Activated CD8-positive, alpha-beta memory T cell treated with anti-CD3 and anti-CD28 coated beads for 36 hours (primary cell): ENCODE measurements at regions not wholly inside any gene's neighbourhood (a gene's known extent, or its start where the extent isn't known, plus 50 kb on each side); places are given as distances from the start of the nearest gene placed in this dataset.
"Not testable (repeated sequence)": the region's sequence is repeated elsewhere in the genome, so short reads cannot be mapped to it uniquely, and the experiment has no call there.

Experiments
- CTCF ChIA-PET: fragments of 350-600 bp; sonication (Branson Sonifier 250); formaldehyde crosslinking; loops from one replicate; lab custom pipeline; 2021; ENCODE audit warnings: antibody characterized with exemption; lab: Charles Lee
- POLR2A ChIA-PET: fragments of 350-600 bp; sonication (Branson Sonifier 250); formaldehyde crosslinking; loops from one replicate; lab custom pipeline; 2021; ENCODE audit warnings: antibody characterized with exemption; lab: Charles Lee

DNA sequence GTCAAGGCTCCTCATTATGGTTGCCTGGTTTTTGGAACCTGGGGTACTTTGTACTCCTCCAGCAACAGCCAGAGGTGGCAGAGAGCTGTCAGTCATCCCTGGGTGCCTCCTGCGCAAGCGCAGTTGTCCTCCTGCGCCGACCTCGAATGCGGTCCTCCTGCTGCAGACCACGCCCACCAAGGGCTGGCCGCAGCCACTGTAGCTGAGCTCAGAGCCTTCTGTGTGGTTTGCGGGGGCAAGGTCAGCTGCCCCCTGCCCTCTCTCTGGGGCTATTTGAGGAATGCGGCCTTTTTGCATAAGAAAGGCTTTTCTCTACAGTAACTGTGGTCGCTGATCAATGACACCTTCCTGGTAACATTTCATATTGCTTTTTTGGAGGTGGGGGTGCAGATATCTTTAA lies 131.3 kb upstream of the SNRPN start:
- ChIA-PET POLR2A (no interaction called here), CTCF (no interaction called here)

DNA sequence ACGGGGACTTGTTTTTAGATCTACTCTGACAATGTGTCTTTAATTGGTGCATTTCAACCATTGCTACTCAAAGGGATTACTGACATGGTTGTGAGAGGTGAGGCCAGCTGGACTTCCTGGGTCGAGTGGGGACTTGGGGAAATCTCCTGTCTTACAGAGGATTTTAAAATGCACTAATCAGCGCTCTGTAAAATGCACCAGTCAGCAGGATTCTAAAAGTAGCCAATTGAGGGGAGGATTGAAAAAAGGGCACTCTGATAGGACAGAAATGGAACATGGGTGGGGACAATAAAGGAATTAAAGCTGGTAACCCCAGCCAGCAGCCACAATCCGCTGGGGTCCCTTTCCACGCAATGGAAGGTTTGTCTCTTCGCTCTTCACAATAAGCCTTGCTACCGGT lies 122.5 kb upstream of the SNRPN start:
- POLR2A ChIA-PET: no interaction called here

DNA sequence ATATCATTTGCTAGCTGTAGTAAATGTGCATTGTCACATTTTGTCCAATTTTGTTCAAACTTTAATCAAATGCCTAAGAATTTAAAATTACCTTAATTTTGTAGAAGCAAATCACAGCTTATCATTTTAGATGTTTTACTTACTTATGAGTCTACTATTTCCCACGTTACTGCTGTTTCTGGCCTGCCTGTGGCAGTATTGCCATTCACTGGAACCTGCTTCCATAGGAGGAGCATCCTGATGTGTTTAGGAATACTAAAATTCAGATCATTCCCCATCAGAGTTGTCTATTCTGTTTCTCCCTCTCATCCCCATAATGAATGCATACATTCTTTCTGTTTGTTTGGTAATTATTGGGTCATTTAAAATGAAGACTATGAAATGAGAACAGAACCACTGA lies 119.5 kb upstream of the SNRPN start:
- POLR2A ChIA-PET: no interaction called here

More for the DNA sequence above, 122.5 kb upstream of the SNRPN start:
- CTCF ChIA-PET: no interaction called here

DNA sequence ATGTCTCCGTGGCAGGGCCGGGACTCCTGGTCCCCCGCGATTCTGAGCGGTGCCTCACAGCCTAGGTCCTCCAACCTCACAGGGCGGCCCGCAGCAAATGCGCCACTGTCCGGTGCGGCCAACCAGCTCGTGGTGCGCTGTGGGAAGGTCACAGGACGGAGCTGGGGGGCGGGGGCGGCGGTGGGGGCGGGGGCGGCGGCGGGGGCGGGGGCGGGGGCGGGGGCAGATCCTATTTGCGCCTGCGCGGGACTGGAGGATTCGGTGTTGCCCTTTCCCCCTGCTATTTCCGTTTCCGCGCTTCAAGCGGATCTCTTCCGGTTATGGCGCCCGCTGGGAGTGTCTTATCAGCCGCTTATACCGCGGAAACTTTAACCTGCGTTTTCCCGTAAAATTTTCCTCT lies 106.7 kb upstream of the SNRPN start:
- CTCF ChIA-PET: no interaction called here
- POLR2A ChIA-PET: no interaction called here

More for the DNA sequence above, 119.5 kb upstream of the SNRPN start:
- CTCF ChIA-PET: no interaction called here

DNA sequence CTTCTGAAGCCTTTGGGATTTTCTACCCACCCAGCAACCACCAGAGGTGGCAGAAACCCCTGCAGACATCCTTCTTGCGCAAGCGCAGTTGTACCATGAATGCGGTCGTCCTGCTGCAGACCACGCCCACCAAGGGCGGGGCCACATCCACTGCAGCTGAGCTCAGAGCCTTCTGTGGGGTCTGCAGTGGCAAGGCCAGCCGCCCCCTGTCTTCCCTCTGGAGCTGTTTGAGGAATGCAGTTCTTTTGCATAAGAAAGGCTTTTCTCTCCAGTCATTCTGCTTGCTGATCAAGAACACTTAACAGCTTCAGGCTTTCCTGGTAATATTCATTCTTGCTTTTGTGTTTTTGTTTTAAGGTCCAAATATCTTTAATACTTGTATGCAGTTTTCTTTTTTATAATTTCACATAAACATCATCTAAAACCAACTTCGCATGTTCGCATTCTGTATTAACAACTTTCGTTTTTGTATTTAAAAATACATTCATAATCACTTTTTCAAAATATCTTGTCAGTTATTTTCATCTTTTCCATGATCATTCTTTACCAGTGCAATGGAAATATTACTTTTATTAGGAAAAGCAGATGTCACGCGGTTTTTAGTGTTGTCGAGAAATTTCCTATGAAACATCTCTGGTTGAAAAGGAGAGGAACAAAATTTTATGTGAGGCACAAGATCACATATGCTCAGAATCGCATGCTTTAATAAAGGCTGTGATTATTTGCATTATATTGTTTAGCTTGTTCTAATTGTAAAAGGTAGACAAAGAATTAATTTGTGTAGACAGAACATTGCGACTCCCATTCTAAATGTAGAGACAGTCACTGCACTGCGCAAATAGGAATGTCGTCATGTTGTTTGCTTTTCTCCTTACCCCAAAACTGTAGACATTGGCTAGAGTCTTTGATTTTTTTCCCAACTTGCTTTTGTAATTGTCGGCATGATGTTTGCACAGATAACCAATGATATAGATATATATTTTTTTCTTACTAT lies 98.1 kb upstream of the SNRPN start:
- ChIA-PET POLR2A (no interaction called here), CTCF (no interaction called here)

DNA sequence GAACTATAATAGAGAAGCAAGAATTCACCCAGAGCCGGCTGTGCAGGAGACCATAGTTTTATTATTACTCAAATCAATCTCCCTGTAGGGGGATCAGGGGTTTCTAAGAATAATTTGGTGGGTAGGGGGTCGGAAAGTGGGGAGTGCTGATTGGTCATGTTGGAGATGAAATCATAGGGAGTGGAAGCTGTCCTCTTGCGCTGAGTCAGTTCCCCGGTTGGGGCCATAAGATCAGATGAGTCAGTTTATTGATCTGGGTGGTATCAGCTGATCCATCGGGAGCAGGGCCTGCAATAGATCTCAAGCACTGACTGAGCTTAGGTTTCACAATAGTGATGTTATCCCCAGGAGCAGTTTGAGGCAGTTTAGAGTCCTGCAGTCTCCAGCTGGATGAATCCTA lies 97.0 kb upstream of the SNRPN start:
- POLR2A ChIA-PET: no interaction called here
- CTCF ChIA-PET: no interaction called here

DNA sequence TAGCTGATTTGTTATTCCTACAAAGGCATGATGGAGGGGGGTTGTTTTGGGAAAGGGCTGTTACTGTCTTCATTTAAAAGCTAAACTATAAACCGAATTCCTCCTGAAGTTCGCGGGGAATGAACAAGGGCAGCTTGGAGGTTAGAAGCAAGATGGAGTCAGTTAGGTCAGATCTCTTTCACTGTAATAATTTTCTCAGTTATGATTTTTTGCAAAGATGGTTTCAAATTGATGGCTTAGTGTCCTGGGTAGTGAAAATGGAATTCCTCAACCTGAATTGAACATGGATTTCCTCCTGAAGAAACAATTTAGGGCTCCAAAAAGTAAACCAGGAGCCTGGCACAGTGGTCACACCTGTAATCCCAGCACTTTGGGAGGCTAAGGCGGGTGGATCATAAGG lies 96.6 kb upstream of the SNRPN start:
- CTCF ChIA-PET, POLR2A ChIA-PET: not testable (repeated sequence)

DNA sequence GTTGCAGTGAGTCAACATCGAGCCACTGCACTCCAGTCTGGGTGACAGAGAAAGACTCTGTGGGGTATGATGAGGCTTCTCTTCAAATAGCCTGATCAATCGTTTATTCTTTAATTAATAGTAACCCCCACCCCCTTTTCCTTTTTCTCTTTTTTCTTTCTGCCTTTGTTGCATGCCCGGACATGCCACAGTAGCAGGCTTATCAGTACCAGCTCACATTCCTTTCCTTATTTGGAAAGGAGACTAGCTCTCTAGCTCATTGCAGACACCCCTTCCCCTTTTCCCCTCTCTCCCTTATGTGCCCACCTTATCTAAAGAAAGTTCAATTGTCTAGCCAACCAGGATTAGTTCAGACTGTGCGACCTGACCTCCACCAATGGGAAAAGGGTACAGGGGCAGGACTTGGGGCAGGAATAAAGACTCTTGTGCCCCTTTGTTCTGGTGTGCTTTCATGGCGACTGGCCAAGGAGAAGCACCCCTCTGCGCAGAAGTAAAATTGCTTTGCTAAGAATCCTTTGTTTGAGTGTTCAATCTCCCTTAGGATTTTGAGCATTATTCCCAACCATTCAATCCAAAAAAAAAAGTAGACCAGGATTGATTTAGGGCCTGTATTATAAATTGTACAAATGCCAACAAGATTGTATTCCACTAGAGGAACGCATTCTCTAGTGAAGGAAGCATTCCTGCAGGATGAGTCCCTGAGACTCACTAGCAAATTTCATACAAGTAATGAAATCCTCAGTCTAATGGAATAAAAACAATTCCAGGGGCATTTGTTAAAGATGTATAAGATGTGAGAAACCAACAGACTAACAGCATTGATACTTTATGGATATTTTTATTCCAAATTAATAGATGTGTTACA lies 95.8 kb upstream of the SNRPN start:
- CTCF ChIA-PET: no interaction called here
- POLR2A ChIA-PET: no interaction called here

DNA sequence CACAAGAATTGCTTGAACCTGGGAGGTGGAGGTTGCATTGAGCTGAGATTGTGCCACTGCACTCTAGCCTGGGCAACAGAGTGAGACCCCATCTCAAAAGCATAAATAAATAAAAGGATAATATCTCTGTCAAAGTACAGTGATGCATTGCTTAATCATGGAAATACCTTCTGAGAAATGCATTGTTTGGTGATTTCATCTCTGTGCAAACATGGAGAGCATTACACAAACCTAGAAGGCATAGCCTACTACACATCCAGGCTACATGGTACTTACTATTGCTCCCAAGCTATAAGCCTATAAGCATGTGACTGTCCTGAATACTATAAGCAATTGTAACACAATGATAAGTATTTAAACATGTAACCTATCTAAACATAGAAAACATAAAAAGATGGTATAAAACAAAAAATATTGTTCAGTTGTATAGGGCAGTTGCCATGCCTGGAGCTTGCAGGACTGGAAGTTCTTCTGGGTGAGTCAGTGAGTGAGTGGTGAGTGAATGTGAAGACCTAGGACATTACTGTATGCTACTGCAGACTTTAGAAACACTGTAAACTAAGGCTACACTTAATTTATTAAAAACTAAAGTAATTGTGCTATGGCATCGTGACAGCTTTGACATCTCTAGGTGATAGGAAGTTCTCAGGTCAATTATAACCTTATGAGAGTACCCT lies 93.6 kb upstream of the SNRPN start:
- CTCF ChIA-PET: no interaction called here

DNA sequence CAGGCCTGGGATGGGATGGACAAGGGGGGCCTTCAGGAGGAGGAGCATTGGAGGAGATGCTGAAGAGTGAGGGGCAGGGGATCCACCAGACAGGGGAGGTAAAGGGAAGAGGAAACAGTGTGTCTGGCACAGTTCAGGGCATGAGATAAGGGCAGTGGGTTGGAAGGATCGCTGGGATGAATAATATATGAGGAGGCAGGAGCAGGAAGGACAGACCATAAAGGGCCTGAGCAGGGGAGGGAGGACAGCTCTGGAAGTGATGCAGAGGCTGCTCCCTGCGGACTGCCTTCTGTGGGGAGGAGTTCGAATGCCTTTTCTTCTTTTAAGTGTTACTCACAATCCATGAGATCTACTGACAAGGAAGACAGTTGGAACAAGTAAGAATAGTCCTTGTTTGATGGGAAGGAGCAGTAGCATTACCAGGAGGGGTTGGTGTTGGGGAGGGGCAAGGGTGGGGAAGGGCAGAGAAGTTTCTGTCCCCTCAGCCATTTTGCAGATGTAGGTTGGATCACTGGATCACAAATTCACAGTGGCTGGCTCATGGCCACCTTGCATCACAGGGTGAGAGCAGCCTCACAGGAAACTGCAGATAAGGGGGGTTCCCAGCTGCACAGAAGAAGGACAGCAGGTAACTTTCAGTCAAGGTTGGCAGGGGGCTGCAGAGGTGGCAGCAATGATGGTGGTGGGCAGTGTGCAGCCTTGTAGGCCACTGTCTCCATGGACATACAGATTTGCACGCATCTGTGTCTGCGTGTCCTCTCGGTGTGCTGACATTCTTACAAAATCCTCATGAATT lies 91.9 kb upstream of the SNRPN start:
- ChIA-PET CTCF (no interaction called here), POLR2A (no interaction called here)

More for the DNA sequence above, 93.6 kb upstream of the SNRPN start:
- POLR2A ChIA-PET: no interaction called here

DNA sequence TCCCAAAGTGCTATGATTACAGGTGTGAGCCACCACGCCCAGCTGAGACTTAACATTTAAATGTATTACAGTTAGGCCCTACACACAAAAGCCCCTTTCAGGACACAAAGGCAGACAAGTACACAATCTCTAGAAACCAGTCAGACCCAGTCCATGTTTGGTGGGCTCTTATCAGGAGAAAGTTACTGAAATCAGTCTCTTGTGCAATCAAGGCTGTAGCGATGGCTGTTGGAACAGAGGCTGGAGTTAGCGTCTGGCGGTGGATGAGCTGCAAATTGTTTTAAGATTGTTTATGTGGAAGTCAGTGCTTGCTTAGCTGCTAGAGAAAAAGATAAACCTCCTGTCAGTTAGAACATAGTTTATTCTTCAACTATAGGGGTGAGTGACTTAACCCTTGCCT lies 89.5 kb upstream of the SNRPN start:
- POLR2A ChIA-PET: no interaction called here

DNA sequence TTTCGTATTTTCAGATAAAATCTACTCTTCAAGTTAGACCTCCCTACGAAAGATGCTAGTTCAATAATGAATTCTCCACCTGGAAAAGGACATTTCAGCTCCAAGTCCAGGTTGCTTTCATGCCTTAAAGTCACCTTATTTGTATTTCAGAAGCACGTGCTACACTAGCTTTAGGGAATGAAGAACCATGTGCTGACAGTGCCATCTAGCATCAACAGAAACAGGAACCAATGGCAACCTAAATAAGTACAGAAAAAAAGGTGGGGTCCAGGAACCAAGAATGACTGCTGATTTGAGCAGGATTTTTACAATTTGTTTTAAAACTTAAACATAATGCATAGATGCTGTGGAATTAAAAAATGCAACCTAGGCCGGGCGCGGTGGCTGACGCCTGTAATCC lies 77.6 kb upstream of the SNRPN start:
- CTCF ChIA-PET: no interaction called here
- POLR2A ChIA-PET: no interaction called here

More for the DNA sequence above, 89.5 kb upstream of the SNRPN start:
- CTCF ChIA-PET: no interaction called here

DNA sequence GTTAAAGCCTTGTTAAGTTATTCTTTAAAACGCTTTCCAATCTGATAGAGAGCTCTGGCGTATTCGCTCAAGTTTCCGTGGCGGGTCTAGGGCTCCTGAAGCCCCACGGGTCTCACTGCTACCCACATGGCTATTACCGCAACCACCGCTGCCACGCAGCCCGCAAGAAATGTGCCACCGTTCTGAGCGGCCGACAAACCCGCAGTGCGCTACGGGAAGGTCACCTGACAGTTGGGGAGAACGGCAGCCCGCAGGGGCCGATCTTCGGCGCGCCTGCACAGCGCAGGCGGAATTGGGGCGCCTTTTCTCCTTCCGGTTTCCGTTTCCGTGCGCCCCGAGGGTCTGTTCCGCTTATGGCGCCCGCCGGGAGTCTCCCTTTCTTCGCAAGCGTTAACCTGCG lies 76.6 kb upstream of the SNRPN start:
- POLR2A ChIA-PET: no interaction called here
- CTCF ChIA-PET: no interaction called here

DNA sequence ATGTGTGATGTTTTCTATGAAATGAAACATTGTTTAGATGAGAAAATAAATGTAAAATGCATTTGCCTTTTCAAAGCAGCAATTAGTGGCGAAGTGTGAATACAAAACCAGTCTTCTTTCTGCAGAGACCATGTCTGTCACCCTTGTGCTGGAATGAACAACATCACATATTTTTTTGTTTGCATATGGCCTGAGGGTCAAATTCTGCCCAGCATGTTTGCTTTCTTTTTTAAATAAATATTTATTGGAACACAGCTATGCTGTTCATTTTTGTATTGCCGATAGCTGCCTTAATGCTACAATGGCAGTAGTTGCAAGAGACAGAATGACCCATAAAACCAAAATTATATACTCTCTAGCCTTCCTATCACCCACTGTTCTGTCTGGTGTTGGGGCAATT lies 75.3 kb upstream of the SNRPN start:
- POLR2A ChIA-PET: no interaction called here

DNA sequence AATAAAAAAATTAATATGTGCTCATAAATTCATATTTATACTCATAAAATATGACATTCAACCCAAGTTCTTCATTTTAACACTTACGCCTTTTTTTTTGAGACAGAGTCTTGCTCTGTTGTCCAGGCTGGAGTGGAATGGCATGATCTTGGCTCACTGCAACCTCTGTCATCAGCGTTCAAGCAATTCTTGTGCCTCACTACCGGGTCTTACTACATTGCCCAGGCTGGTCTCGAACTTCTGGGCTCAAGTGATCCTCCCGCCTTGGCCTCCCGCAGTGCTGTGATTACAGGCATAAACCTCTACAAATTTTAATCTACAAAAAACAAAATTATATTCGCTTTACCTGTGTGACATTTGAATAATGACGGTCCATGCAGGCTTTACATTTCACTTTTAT lies 74.1 kb upstream of the SNRPN start:
- ChIA-PET CTCF (no interaction called here), POLR2A (no interaction called here)

More for the DNA sequence above, 75.3 kb upstream of the SNRPN start:
- CTCF ChIA-PET: no interaction called here

DNA sequence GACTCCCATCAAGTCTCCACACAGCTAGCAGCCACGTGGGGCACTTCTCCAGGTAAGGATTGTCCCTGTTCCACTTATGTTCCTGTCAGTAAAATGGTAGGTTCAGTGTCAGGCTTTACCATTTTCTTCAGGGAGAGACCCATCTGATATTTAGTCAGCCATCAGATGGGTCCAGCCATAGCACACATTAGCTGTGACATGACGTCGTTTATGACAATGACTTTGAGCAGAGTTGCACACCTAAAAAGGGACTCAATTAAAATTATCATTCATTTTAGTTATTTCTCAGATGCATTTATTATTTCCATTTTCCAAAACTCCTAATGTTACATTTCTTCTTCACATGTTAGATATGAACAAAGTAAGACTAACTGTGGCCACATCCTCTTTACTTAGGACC lies 68.2 kb upstream of the SNRPN start:
- ChIA-PET CTCF (no interaction called here), POLR2A (no interaction called here)

DNA sequence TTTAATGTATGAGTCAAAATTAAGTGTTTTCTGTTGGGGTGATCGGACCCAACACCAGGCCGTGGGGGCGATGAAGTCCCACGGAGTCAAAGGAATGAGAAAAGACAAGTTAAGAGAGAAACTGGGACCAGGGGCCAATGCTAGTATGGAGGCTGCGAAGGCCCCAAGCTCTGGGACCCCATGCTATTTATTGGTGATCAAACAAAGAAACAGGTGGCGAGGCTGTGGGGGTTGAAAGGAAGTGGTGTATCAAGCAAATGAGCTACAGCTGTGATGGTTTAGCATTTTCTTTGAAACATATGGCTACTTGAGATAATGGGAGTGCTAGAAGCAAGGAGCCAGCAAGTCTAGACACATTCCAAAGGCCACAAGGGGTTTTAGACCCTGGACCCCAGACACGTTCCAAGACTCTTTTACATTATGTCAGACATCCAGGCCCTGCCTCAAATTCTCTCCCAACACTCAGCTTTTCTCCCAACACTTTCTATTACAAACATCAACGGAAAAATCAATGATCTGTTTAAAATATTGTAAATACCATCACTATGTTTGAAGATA lies 56.0 kb upstream of the SNRPN start:
- CTCF ChIA-PET: no interaction called here

DNA sequence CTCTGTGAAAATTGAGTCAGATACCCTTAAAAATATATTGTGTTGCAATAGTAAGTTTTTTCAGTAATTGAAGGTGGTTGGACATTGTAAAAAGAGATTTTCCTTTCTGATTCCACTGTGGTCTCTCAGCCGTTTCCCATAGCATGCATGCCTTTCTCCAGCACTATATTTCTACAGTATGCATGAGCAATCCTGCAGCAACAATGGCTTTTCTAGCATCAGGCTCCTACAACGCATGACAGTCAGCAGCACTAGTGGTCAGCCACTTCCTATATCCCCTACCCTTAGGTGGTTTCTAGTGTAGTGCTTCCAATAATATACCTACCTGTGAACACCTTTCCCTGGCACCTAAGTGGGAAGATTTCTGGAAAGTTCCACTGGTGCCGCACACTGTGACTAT lies 55.4 kb upstream of the SNRPN start:
- POLR2A ChIA-PET: no interaction called here
- CTCF ChIA-PET: no interaction called here

More for the DNA sequence above, 56.0 kb upstream of the SNRPN start:
- POLR2A ChIA-PET: no interaction called here

DNA sequence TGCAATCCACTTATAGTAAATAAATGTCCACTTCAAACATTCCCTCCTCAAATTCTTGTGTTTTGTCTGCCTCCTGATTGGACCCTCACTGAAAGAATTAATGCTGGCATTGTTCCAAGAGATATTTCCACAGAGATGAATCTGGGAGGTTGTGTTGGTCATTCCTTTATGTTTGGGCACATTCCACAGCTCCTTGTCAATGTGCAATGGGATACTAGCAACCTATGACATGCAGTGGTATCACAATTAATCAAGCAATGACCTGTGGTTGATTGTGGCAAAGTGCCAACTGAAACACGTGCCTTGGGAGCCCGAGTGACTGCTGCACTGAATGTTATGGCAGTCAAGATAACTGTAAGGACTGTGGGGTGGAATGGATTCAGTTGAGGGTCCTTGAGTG lies 55.0 kb upstream of the SNRPN start:
- POLR2A ChIA-PET: no interaction called here
- CTCF ChIA-PET: no interaction called here
